PC-9 (cell line): ENCODE measurements at regions not wholly inside any gene's neighbourhood (a gene's known extent, or its start where the extent isn't known, plus 50 kb on each side); places are given as distances from the start of the nearest gene placed in this dataset.

Source experiments
- EZH2 ChIP-seq: fragments of 200-600 bp; sonication (generic); IDR thresholded peaks from 2 replicates; pipeline ENCODE4 v1.8.0; 2017; ENCODE audit warnings: antibody characterized with exemption, low read depth
- TF ChIP-seq, protein P1 (sequence below): fragments of 200-600 bp; sonication (generic); conservative IDR thresholded peaks from 2 replicates; pipeline ENCODE4 v1.6.1; 2017; ENCODE audit warnings: mixed run types, antibody characterized with exemption, mild to moderate bottlenecking, moderate library complexity

DNA sequence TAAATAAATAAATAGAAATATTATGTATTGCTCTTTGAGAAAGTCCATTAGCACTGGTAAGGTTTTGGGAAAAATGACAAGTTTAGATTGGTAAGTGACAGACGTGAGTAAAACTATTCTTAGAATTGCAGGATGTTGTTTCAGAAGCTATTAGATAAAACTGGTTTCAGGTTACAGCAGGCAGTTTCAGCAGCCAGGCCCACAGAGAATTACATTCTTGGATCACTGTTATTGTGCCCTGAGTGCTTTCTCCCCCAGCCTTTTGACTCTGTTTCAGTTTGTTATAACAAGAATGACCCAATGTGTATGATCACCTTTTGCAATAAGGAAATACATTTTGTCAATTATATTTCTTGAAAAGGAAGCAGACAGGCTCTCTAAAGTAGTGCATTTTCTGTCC lies 86.5 kb downstream of the DKK1 start:
- TF ChIP-seq, protein P1, sequence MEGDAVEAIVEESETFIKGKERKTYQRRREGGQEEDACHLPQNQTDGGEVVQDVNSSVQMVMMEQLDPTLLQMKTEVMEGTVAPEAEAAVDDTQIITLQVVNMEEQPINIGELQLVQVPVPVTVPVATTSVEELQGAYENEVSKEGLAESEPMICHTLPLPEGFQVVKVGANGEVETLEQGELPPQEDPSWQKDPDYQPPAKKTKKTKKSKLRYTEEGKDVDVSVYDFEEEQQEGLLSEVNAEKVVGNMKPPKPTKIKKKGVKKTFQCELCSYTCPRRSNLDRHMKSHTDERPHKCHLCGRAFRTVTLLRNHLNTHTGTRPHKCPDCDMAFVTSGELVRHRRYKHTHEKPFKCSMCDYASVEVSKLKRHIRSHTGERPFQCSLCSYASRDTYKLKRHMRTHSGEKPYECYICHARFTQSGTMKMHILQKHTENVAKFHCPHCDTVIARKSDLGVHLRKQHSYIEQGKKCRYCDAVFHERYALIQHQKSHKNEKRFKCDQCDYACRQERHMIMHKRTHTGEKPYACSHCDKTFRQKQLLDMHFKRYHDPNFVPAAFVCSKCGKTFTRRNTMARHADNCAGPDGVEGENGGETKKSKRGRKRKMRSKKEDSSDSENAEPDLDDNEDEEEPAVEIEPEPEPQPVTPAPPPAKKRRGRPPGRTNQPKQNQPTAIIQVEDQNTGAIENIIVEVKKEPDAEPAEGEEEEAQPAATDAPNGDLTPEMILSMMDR: no peak
- TF ChIP-seq EZH2: no peak
